Vagina (tissue), 2 donors: ENCODE measurements at regions not wholly inside any gene's neighbourhood (a gene's known extent, or its start where the extent isn't known, plus 50 kb on each side); places are given as distances from the start of the nearest gene placed in this dataset.

Experiments
- DNase-seq, 2 donors: peaks; one replicate each; pipeline ENCODE4 v3.0.0-alpha.2; 2017; ENCODE audit errors: extremely low spot score in 2 of 2
- H3K27ac ChIP-seq: fragments of 200-600 bp; sonication (generic); one replicate; pipeline ENCODE4 v1.5.1; 2019
- H3K27me3 ChIP-seq: fragments of 200-600 bp; sonication (generic); one replicate; pipeline ENCODE4 v1.5.1; 2019
- H3K36me3 ChIP-seq, 2 donors: fragments of 200-600 bp; sonication (generic); one replicate each; pipeline ENCODE4 v1.5.1; 2017 to 2019
- H3K4me1 ChIP-seq: fragments of 200-600 bp; sonication (generic); one replicate; pipeline ENCODE4 v1.5.1; 2019
- H3K4me3 ChIP-seq, 2 donors: fragments of 200-600 bp; sonication (generic); 1 replicate in 1 of 2; 2 replicates in 1 of 2; pipeline ENCODE4 v1.5.1; 2016 to 2019
- H3K9me3 ChIP-seq: fragments of 200-600 bp; sonication (generic); one replicate; pipeline ENCODE4 v1.5.1; 2019
- CTCF ChIP-seq, 3 experiments: fragments of 450-650 bp in 2 of 3; fragments of 200-600 bp in 1 of 3; sonication (generic) in 1 of 3; IDR thresholded peaks; one replicate each; pipeline ENCODE4 v1.5.1; 2017 to 2019; ENCODE audit warnings: antibody characterized with exemption in 3 of 3, mild to moderate bottlenecking in 2 of 3, moderate library complexity in 2 of 3
- POLR2A ChIP-seq, 2 donors: fragments of 450-650 bp; IDR thresholded peaks; one replicate each; pipeline ENCODE4 v1.6.1; 2017; ENCODE audit warnings: antibody characterized with exemption in 2 of 2, mild to moderate bottlenecking in 2 of 2, moderate library complexity in 2 of 2
- POLR2AphosphoS5 ChIP-seq, 2 donors: sonication (generic); formaldehyde crosslinking; IDR thresholded peaks; one replicate each; pipeline ENCODE4 v1.9.0; 2017; ENCODE audit warnings: antibody characterized with exemption in 2 of 2, mild to moderate bottlenecking in 2 of 2, low read depth in 1 of 2; ENCODE audit not compliant: insufficient read depth in 1 of 2
- intact Hi-C: fragments of 100-400 bp; cut with DNase I; formaldehyde crosslinking; loops from one replicate; pipeline ENCODE4 v1.15.1; 2023

- no peaks in the 10 kb centered on the region for H3K27me3 ChIP-seq
- intact Hi-C loops = no loop called here
- no peak overlapping the region for H3K4me3 ChIP-seq
- no peaks in the 10 kb centered on the region for H3K36me3 ChIP-seq
- no peaks in the 10 kb centered on the region for H3K4me1 ChIP-seq
- H3K9me3 ChIP-seq = no peaks in the 10 kb centered on the region
- no peak overlapping the region for H3K27ac ChIP-seq
- DNase-seq = no peak
- TF ChIP-seq POLR2AphosphoS5 (IDR thresholded peaks at IDR 0.05; ENCODE audit: insufficient read depth in 1 of 2, low read depth in 1 of 2) (no peak), POLR2A (IDR thresholded peaks at IDR 0.05) (no peak), CTCF (IDR thresholded peaks at IDR 0.05) (no peak)
Measured at GRCh38 chrX:5314148-5314547, 914.5 kb downstream of the NLGN4X start.

GRCh38 chrX:5307416-5307815, 921.3 kb downstream of the NLGN4X start:
- Histone ChIP-seq H3K4me1 (no peaks in the 10 kb centered on the region), H3K27ac (no peak overlapping the region), H3K36me3 (no peaks in the 10 kb centered on the region), H3K4me3 (no peak overlapping the region), H3K9me3 (no peaks in the 10 kb centered on the region), H3K27me3 (no peaks in the 10 kb centered on the region)
- no peak for DNase-seq
- intact Hi-C loops = loop anchor here (1.0 kb wide), 1 partner anchor 11 kb away; no protein-coding TSS in a partner anchor
- TF ChIP-seq CTCF (IDR thresholded peaks at IDR 0.05) = no peak
- TF ChIP-seq POLR2AphosphoS5 (IDR thresholded peaks at IDR 0.05; ENCODE audit: insufficient read depth in 1 of 2, low read depth in 1 of 2) = no peak
- TF ChIP-seq POLR2A (IDR thresholded peaks at IDR 0.05) = no peak

- TF ChIP-seq POLR2AphosphoS5 (IDR thresholded peaks at IDR 0.05; ENCODE audit: insufficient read depth in 1 of 2, low read depth in 1 of 2) (no peak), POLR2A (IDR thresholded peaks at IDR 0.05) (no peak), CTCF (IDR thresholded peaks at IDR 0.05) (no peak)
- no peaks in the 10 kb centered on the region for H3K27me3 ChIP-seq
- H3K4me3 ChIP-seq = no peak overlapping the region
- intact Hi-C loops = loop anchor here (1.0 kb wide), 1 partner anchor 10 kb away; no protein-coding TSS in a partner anchor
- H3K36me3 ChIP-seq = no peaks in the 10 kb centered on the region
- no peak for DNase-seq
- H3K9me3 ChIP-seq = no peaks in the 10 kb centered on the region
- H3K4me1 ChIP-seq = no peaks in the 10 kb centered on the region
- H3K27ac ChIP-seq = no peak overlapping the region
Measured at GRCh38 chrX:5306654-5307121, 922.0 kb downstream of the NLGN4X start.

GRCh38 chrX:5305452-5305851, 923.2 kb downstream of the NLGN4X start:
- intact Hi-C loops = no loop called here
- Histone ChIP-seq H3K4me3 (no peak overlapping the region), H3K4me1 (no peaks in the 10 kb centered on the region), H3K27ac (no peak overlapping the region), H3K27me3 (no peaks in the 10 kb centered on the region), H3K9me3 (no peaks in the 10 kb centered on the region), H3K36me3 (no peaks in the 10 kb centered on the region)
- no peak for DNase-seq
- TF ChIP-seq CTCF (IDR thresholded peaks at IDR 0.05) = no peak
- no peak for TF ChIP-seq POLR2AphosphoS5 (IDR thresholded peaks at IDR 0.05; ENCODE audit: insufficient read depth in 1 of 2, low read depth in 1 of 2)
- no peak for TF ChIP-seq POLR2A (IDR thresholded peaks at IDR 0.05)

GRCh38 chrX:5295004-5295403, 933.7 kb downstream of the NLGN4X start:
- Histone ChIP-seq H3K4me1 (no peaks in the 10 kb centered on the region), H3K27me3 (no peaks in the 10 kb centered on the region), H3K9me3 (no peaks in the 10 kb centered on the region), H3K27ac (no peak overlapping the region), H3K36me3 (no peaks in the 10 kb centered on the region), H3K4me3 (no peak overlapping the region)
- intact Hi-C loops = no loop called here
- no peak for DNase-seq
- TF ChIP-seq POLR2A (IDR thresholded peaks at IDR 0.05) (no peak), POLR2AphosphoS5 (IDR thresholded peaks at IDR 0.05; ENCODE audit: insufficient read depth in 1 of 2, low read depth in 1 of 2) (no peak), CTCF (IDR thresholded peaks at IDR 0.05) (no peak)
